Spleen (tissue), 7 donors: ENCODE measurements at regions not wholly inside any gene's neighbourhood (a gene's known extent, or its start where the extent isn't known, plus 50 kb on each side); places are given as distances from the start of the nearest gene placed in this dataset.

Experiments used
- CTCF ChIP-seq, 11 experiments: fragments of 200-600 bp in 7 of 11; fragments of 450-650 bp in 4 of 11; sonication (generic) in 4 of 11; IDR thresholded peaks in 8 of 11; conservative IDR thresholded peaks in 3 of 11; 1 replicate in 7 of 11; 2 replicates in 4 of 11; pipeline versions ENCODE4 v1.4.0 to v1.8.0; 2016 to 2021; ENCODE audit warnings: antibody characterized with exemption in 11 of 11, inconsistent platforms in 4 of 11, mild to moderate bottlenecking in 1 of 11
- POLR2A ChIP-seq, 3 donors: fragments of 450-650 bp; IDR thresholded peaks; one replicate each; pipeline ENCODE4 v1.5.1; 2017; ENCODE audit warnings: antibody characterized with exemption in 3 of 3, mild to moderate bottlenecking in 1 of 3
- POLR2AphosphoS5 ChIP-seq, 3 donors: sonication (generic); formaldehyde crosslinking; IDR thresholded peaks; one replicate each; pipeline ENCODE4 v1.5.1; 2017; ENCODE audit warnings: antibody characterized with exemption in 3 of 3
- donor health status: DM: no; HTN: no; CAD: no; lungs with moderate emphysema.
- donor health status: DM: no; HTN: no; CAD: no.
- donor health status: DM: no; HTN: no; CAD: no.

GRCh38 chr10:10540398-10540797, 477.3 kb upstream of the CELF2 start:
- TF ChIP-seq POLR2AphosphoS5 (IDR thresholded peaks at IDR 0.05), result no peak
- no peak for TF ChIP-seq CTCF (IDR thresholded peaks at IDR 0.05 in 8 of 11, conservative IDR thresholded peaks at IDR 0.05 in 3 of 11)
- no peak for TF ChIP-seq POLR2A (IDR thresholded peaks at IDR 0.05)
